22Rv1 (cell line): ENCODE measurements at regions not wholly inside any gene's neighbourhood (a gene's known extent, or its start where the extent isn't known, plus 50 kb on each side); places are given as distances from the start of the nearest gene placed in this dataset.

ENCODE experiments used
- H3K27ac ChIP-seq: fragments of 450-650 bp; 2 replicates; pipeline ENCODE4 v1.5.1; 2017
- ZFX ChIP-seq: fragments of 450-650 bp; IDR thresholded peaks from 2 replicates; pipeline ENCODE4 v1.6.1; 2017; ENCODE audit warnings: antibody characterized with exemption, borderline replicate concordance
- TF ChIP-seq, protein P1 (sequence below): fragments of 450-650 bp; IDR thresholded peaks from 2 replicates; pipeline ENCODE4 v1.5.1; 2017; ENCODE audit warnings: mild to moderate bottlenecking

DNA sequence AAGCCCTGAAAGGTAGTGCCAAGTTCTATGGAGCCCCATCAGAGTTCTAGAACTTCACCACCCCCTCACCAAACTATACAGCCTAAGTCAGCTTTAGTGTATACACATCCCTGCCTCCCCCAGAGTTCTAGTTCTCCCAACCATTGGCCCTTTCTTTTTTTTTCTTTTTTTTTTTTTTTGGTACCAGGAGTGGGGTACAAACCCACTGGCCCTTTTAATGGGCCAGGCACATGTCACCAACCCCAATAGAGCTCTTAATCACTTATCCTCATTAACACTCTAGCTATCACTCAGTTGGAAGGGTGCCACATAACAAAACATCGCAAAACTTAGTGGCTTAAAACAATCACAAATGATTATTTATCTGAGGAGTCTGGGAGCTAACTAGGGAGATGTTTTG is 588.6 kb downstream of the BCOR start:
- no peak for TF ChIP-seq ZFX
- TF ChIP-seq, protein P1, sequence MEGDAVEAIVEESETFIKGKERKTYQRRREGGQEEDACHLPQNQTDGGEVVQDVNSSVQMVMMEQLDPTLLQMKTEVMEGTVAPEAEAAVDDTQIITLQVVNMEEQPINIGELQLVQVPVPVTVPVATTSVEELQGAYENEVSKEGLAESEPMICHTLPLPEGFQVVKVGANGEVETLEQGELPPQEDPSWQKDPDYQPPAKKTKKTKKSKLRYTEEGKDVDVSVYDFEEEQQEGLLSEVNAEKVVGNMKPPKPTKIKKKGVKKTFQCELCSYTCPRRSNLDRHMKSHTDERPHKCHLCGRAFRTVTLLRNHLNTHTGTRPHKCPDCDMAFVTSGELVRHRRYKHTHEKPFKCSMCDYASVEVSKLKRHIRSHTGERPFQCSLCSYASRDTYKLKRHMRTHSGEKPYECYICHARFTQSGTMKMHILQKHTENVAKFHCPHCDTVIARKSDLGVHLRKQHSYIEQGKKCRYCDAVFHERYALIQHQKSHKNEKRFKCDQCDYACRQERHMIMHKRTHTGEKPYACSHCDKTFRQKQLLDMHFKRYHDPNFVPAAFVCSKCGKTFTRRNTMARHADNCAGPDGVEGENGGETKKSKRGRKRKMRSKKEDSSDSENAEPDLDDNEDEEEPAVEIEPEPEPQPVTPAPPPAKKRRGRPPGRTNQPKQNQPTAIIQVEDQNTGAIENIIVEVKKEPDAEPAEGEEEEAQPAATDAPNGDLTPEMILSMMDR: no peak
- no peak overlapping the region for H3K27ac ChIP-seq

DNA sequence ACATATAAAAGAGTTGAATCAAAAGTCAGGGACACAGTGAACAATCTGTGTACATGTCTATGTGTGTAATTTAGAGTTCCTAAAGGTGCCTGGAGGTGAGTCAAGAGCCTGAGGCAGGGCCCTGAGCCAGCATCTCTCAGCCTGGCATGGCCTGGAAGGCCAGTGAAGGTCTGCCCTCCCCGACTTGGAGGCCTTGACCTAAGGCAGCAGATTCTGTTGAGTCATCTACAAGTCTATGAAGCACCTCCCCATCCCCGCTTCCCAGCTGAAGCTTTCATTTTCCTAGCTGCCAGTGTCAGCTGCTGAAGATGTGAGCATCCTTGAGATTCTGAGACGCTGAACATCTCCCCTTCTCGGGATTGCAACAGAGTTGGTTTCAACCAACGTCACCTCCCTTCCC is 583.9 kb downstream of the BCOR start:
- H3K27ac ChIP-seq: no peak overlapping the region
- TF ChIP-seq, protein P1: no peak
- no peak for TF ChIP-seq ZFX

DNA sequence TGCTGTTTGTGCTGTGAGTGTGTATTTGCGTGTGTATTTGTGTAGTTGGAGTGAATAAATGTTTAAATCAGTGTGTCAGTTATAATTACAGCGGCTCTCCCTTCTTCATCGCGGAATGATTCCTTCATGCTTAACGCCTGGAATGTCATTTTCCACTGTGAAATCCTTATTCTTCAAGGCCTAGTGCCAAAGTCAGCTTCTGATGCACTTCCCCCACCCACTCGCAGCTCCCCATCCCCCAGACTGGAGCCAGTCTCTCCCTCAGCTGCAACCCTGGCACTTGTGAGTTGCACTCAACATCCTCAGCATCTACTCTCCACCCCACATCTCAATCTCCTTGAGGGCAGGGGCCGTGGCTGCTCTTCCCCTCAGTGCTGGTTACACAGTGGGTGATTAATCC is 583.0 kb downstream of the BCOR start:
- H3K27ac ChIP-seq: no peak overlapping the region

DNA sequence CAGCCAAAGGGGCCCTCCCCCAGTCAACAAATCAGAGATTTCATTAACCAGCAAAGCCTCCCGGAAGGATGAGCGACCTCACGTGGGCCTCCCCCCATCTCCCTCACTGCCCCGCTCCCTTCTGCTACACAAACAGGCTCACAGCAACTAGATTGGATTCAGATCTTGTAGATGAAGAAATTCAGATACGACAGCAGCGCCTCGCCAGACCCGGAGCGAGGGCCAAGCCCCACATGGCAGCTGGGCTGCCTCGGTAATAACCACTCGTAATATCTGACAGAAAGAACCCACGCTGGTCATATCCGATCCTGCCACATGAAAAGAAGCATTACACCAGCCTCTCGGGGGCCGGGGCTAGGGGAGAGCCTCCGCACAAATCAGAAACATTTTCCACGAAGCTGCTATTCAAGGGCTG is 581.3 kb downstream of the BCOR start:
- H3K27ac ChIP-seq: no peak overlapping the region
- TF ChIP-seq ZFX: no peak
- TF ChIP-seq, protein P1: no peak

More for the DNA sequence above, 583.0 kb downstream of the BCOR start:
- TF ChIP-seq, protein P1: no peak
- TF ChIP-seq ZFX: no peak

DNA sequence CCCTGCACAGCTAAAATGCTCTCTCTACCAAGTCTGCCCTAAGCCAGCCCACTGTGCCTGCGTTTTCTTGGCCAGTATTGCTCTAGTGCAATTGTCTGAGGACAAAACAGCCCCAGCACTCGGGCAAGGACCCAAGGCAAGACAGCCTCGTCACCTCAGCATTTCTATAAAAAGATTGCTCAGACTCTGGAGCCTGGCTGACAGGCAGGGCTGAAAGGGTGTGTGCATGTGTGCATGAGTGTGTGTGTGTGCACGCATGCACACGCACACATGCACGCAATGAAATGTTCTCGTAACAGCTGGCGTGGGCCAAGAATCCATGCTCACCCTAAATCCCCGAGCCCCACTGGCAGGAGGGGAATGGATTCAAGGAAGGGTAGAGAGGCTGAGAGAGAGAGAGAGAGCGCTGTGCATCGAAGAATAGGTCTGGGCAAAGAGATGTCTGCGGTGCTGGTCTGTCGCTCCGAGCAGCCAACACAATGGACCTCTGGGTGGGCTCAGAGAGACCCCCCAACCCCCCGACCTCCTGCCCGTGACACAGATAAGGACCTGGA is 579.2 kb downstream of the BCOR start:
- no peak overlapping the region for H3K27ac ChIP-seq
- TF ChIP-seq ZFX: no peak
- TF ChIP-seq, protein P1: no peak

DNA sequence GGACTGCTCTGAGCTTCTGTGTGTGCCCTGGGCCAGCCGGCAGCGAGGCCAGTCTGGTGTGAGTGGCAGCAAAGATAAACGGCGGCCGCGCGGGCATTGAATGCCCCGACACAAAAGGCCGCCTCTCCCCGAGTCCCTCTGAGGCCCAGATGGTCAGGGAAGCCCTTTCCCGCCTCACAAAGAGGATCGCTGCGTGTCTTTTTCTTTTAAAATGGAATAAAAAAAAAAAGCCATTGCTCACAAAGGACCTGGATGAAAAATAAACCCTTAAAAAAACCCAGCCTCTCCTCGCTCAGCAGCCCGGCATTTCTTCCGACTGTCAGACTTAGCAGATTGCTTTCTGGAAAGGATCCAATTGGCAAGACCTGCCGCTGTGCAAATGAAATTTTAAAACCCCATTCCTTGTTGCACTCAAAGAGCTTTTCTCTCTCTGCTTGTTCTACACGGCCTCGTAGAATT is 578.7 kb downstream of the BCOR start:
- TF ChIP-seq, protein P1: no peak
- TF ChIP-seq ZFX: no peak
- H3K27ac ChIP-seq: no peak overlapping the region

DNA sequence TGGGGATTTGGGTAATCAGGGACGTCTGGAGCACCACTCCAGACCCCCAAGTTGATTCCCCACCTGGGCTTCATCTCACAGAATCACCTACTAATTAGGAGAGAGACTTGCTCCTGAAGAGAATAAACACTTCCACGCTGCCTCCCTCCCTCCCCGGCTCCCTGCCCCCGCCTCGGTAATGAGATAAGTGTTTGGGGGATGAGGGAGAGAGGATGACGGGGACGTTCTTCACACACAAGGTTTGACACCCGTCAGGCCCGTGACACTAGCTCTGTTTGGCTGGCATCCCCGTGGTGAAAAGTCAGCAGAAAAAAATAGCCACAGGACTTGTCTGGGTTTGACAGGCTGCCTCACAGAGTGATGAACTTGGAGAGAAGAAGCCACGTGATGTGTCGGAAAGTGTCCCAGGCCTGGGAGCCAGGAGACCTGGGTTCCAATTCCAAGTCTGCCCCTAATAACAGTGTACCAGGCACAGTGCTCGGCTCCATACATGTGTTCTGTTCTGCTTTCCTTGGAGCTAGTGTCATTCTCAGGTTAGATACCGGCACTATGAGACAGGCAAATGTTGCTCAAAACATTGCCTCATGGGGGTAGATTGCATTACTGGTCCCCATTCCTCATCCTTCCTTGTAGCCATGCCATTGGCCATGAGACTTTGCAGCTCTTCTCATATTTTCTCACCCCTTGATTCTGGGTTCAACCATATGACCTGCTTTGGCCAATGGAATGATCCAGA is 578.0 kb downstream of the BCOR start:
- no peak overlapping the region for H3K27ac ChIP-seq
- TF ChIP-seq ZFX: no peak
- TF ChIP-seq, protein P1: no peak
